SK-N-MC (cell line): ENCODE measurements at regions not wholly inside any gene's neighbourhood (a gene's known extent, or its start where the extent isn't known, plus 50 kb on each side); places are given as distances from the start of the nearest gene placed in this dataset.

Source experiments
- EZH2 ChIP-seq: fragments of 200-600 bp; sonication (generic); IDR thresholded peaks from one replicate; pipeline ENCODE4 v1.6.1; 2017; ENCODE audit warnings: antibody characterized with exemption
- FOXP2 ChIP-seq: optimal IDR thresholded peaks from 2 replicates; pipeline ENCODE3; 2011; ENCODE audit warnings: mild to moderate bottlenecking, moderate library complexity; ENCODE audit not compliant: insufficient read depth; ENCODE audit errors: extremely low read length, control extremely low read depth
- POLR2AphosphoS5 ChIP-seq: IDR thresholded peaks from 2 replicates; pipeline ENCODE4 v1.6.1; 2012; ENCODE audit warnings: mild to moderate bottlenecking, low read depth, low read length, borderline replicate concordance

DNA sequence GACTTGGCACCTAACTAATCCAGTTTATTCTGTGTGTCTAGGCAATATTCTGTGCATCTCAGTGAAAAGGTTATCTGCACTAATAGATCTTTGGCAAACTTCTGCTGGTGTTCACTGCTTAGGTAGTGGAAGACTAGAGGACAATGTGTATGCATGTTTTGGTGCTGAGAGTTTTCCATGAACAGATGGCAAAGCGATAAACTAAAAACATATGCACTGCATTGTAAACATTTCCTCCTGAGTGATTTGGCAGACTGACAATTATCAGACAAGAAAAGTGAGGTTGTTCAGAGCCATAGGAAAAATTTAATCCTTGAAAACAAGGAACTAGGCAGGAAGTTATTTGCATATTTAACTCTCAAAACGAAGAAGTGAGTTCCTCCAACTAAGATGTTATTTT, 400.4 kb downstream of the ATP23 start:
- TF ChIP-seq EZH2, result no peak
- TF ChIP-seq POLR2AphosphoS5, result peak; percentile 45; the same call in 1 of the 2 replicates
- peak; percentile 97 for TF ChIP-seq FOXP2
